ENCODE measurements at regions not wholly inside any gene's neighbourhood (a gene's known extent, or its start where the extent isn't known, plus 50 kb on each side); places are given as distances from the start of the nearest gene placed in this dataset.

DNA sequence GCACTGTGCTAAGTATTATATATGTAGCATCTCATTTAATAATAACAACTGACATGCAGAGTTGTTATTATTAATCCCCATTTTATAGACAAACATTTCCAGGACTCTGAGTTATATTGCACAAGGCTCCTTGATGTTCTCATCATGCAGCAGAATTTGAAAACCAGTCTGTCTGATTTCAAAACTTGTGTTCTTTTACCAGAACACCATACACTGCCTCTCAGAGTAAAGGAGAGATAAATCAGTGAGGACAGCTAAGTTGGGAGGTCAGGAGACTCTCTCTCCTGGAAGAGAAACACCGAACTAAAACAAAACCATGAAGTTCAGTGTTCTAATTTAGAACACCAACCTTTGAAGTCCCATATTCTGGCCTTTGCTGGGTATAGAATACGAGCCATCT is 92.7 kb upstream of the TNC start:
- DNase-seq = no peak

- no peak for DNase-seq
Observed at GRCh38 chr9:115211413-115212124, 93.6 kb upstream of the TNC start.

DNA sequence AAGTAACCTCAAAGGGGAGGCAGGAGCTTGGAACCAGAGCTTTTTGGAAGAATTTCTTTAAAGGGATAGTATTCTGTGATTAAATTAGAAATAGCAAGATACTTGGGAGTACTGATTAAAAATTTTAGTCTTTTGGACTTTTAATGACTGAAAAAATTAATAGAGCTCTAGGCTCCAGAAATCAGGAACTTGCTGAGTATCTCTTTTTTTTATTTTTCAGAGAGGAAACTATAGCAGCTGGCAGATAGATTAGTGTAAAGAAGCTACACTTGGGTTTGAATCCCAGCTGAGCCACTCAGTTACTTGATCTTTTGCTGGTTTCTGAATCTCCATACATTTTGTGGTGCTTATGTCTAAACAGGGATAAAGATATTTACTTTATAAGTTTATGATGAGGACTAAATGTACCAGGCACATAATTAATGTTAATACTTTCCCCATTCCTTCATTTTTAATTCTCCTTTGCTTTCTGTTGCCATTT is 94.2 kb upstream of the TNC start:
- no peak for DNase-seq

DNA sequence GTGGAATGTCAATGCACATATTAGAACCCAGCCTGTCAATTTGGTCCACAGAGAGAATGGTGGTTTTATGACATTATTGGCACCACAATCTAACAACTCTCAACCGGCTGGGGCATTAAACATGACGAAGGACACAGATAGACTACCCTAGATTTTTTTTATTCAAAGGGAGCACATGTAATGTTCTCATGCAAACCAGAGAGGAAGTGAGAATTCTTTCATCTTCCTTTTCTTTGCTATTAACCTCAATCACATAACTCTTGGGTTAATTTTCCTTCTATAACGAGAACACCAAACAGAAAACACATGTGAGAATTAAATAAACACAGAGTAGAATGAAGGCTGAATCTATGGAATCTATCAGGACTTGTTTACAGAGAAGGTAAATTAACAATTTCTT is 94.9 kb upstream of the TNC start:
- no peak for DNase-seq

DNA sequence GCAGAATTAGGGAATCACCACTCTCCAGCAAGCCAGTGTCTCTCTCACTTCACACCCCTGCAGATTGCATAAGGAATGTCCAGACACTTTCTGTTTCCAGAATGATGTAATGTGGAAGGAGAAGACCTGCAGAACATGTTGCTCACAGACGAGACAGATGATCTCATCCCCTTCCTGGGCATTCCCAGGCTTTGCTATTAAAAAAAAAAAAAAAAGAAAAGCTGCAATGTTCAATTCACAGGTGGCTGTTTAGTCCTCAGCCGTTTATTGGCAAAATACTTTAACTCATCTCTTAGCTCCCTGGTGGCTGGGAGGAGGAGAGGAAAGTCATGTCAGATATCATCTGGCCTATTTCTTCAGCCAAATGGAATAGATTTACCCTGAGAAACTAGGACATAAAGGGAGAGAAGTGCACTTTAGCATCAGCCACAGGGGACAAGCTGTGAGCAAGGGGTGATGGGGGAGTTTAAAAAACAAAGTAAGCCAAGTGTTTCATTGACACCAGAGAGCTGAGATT is 95.9 kb upstream of the TNC start:
- no peak for DNase-seq

- DNase-seq = no peak
Observed at GRCh38 chr9:115216873-115217272, 98.9 kb upstream of the TNC start.

DNA sequence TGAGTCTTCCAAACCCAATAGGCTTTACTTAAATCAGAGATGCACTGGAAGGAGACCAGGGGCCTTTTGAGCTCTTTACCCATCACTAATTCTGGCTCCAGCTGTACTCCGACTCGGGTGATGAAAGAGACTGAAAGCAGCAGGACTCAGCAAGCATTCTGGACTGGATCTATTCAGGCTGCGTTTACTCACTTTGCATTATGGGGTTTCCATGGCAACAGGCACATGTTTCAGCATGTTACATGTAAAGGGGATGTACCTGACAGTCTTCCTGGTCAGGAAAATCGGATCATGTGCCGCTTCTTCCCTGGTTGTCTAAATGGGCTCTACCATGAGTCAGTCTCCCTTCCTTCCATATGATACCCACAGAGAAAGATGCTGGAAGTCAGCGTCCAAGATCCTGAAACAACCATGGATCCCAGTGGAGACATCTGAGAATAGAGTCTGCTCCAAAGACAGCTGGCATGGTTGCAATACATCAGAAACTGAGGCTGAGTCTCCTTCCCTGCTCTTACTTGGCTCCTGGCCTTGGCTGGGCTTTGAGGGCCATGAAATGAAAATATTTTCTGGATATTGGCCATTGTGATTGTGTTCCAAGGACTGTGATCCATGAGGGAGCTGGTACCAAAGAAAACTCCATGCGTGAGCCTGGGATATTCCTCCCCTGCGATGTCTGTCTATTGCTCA is 102.5 kb upstream of the TNC start:
- DNase-seq = no peak

- DNase-seq = no peak
Observed at GRCh38 chr9:115223471-115223870, 105.5 kb upstream of the TNC start.

GRCh38 chr9:115225459-115226116 is 107.6 kb upstream of the TNC start:
- DNase-seq = no peak

DNA sequence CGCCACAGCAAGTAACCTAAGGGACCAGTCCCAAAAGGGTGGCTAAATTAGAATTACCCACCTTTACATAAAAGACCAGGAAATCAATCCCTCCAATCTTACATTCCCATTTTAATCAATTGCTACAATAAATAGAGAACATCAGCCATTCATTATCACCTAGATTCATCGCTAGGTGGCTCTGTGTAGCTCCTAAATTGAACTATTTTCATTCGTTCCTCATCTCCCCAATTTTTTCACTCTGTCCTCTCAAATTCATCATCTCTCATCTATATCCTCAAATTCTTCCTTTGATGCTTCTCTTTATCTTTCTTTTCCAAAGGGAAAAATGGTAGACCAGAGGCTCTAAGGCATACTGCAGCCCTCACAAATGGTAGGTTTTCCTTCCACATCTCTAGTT is 108.2 kb upstream of the TNC start:
- DNase-seq = no peak

DNA sequence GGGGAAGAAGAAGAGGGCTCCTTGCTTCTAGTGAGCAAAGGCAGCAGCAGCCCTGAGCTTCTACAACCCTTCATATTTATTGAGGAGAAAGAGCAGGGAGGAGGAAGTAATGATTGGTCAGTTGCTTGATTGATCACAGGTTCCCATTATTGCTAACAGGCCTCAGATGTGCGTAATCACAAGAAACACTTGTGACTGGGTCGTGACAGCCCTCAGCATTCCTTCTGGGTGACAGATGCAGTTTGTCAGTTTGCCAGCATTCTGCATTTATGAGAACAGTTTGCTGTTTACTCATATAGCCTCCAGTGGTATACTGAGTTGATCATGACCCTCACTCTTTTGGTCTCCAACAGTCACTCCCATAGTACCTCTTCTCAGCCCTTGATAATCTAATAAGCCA is 111.5 kb upstream of the TNC start:
- no peak for DNase-seq

GRCh38 chr9:115230924-115231515 is 113.1 kb upstream of the TNC start:
- no peak for DNase-seq

GRCh38 chr9:115232181-115232774 is 114.3 kb upstream of the TNC start:
- DNase-seq = no peak

DNA sequence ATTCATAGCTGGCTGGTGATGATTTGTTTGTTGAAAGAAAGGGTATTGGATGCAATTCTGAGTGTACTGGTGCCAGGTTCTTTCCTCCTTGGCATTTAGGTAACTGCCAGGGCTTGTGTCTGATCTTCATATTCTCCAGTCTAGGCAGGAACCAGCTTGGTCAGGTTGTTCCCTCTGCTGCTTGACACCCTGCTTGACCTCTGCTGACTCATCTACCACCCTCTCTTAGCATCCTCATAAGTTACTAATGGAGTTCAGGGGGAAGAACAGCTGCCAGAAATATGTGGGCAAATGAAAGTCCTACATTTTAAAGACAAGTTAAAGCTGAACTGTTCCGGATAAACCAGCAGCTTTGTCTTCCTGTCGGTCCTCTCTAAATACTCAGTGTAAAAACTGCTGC is 116.1 kb upstream of the TNC start:
- DNase-seq = no peak

DNA sequence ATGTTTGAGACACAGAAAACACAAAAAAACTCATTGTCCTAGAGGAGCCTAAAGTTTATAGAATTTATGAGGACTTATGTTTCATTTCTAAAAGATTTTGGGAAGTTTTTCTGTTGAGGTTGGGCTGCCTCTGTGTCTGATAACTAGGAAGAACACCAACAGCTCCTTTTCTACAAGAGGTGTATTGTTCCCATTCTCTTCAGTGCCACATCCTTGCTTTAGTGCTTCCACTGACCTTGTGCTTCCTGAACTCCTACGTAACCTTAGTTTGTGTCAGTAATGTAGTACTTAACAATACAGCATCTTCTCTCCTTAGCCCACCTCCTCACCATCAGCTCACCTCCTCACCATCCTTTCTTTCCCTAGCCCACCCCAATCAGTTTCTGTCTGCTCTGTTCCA is 117.3 kb upstream of the TNC start:
- DNase-seq = no peak

DNA sequence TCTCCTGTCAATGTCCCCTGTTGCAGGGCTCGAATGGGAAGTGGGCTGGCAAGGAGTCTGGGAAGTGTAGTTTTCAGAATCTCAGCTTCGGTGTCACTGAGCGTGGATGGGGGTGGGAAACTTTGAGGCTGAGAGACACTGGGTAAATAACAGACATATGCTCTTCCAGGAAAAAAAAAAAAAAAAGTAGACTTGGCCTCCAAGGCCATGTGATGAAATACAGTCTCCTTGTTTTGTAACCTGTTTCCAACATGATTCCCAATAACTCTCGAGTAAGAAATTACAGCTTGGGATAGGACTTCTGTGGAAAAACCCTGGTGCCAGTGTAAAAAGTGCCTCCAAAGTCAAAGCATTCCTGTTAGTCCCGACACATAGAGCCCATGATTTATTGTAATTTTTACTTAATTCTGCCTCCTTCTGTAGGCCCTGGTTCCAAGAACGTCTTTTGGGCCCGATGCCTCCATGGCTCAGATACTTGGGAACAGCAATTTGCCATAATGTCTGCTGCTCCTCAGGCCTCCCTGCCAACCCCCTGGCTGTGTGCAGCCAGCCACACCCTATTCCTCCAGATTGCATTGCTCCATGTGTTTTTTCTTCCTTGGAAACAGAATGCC is 119.5 kb upstream of the TNC start:
- no peak for DNase-seq

GRCh38 chr9:115240676-115241075 is 122.7 kb upstream of the TNC start:
- no peak for DNase-seq

GRCh38 chr9:115241641-115242040 is 123.7 kb upstream of the TNC start:
- no peak for DNase-seq

- DNase-seq = no peak
Observed at GRCh38 chr9:115249488-115249887, 131.5 kb upstream of the TNC start.

DNA sequence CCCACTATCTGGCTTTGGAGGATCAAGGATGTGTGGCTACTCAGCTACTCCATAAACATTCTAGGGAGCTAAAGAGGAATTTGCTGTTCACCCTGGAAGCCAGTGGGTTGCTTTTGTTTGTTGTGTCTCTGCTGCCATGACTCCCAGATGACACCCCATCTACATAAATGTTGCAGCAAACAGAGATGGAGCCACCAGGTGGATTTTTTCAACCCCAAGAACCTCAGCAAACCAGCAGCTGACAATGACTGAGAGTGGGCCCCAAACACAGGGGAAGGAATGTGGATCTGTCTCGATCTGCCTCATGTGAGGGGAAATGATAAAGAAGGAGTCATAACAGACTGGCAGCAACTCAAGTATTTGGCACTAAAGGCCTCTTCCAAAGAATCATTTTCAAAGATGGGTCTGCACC is 132.7 kb upstream of the TNC start:
- DNase-seq = no peak

GRCh38 chr9:115254287-115255180 is 136.6 kb upstream of the TNC start:
- DNase-seq = no peak

GRCh38 chr9:115261656-115262081 is 143.7 kb upstream of the TNC start:
- no peak for DNase-seq

Measured in activated CD4-positive, alpha-beta T cell treated with anti-CD3 and anti-CD28 coated beads, Interleukin-2, amount 50 U/mL, for 48 hours (primary cell).